ENCODE measurements at regions not wholly inside any gene's neighbourhood (a gene's known extent, or its start where the extent isn't known, plus 50 kb on each side); places are given as distances from the start of the nearest gene placed in this dataset.

DNA sequence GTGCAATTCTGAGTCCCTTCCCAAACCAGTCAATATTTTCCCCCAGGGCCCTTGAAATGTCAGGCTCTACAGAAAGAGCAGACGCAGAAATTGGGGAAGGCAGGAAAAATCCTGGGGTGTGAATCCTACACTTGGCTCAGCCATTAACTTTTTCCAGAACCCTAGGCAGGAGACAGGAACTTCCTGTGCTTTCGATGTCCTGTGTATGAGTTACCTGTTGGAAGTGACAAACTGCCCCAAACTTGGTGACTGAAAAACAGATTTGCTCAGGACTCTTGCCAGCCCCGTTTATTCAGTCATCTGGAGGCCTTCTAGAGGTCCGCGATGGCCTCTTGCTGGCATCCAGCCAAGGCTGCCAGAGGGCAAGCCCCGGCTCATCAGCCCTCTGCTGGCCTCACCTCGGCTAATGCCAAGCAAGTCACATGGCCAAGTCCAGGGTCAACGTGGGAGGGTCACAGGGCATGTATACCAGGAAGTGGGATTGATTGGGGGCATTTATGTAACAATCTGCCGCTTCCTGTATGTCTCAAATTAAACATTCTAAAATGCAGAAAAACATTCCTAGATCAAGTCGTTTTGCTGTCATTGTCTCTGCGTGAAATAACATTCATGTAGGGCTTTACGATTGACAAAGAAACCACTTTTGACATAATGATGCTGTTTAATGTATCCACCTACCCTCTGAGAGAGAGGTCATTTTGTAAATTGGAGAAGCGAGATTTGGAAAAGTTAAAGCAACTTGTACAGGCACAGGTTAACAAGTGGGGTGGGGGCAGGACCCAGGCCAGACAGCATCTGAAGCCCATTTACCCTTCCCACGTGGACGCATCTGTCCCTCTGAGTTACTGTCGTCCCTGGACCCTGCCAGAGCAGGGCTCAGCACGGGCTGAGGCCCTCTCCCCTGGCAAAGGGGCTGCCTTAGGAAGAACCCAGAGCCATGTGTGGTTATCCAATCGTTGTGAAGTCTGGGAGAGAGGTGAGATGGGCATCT is 179.4 kb downstream of the INHBB start:
- TF ChIP-seq, protein P1, sequence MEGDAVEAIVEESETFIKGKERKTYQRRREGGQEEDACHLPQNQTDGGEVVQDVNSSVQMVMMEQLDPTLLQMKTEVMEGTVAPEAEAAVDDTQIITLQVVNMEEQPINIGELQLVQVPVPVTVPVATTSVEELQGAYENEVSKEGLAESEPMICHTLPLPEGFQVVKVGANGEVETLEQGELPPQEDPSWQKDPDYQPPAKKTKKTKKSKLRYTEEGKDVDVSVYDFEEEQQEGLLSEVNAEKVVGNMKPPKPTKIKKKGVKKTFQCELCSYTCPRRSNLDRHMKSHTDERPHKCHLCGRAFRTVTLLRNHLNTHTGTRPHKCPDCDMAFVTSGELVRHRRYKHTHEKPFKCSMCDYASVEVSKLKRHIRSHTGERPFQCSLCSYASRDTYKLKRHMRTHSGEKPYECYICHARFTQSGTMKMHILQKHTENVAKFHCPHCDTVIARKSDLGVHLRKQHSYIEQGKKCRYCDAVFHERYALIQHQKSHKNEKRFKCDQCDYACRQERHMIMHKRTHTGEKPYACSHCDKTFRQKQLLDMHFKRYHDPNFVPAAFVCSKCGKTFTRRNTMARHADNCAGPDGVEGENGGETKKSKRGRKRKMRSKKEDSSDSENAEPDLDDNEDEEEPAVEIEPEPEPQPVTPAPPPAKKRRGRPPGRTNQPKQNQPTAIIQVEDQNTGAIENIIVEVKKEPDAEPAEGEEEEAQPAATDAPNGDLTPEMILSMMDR (IDR thresholded peaks at IDR 0.05), result no peak
- no peak for TF ChIP-seq EZH2 (IDR thresholded peaks at IDR 0.05; ENCODE audit: borderline replicate concordance, insufficient read depth, low read depth, low read length, poor library complexity, severe bottlenecking)

All from B cell (primary cell).